GM19468 (cell line): ENCODE measurements at regions not wholly inside any gene's neighbourhood (a gene's known extent, or its start where the extent isn't known, plus 50 kb on each side); places are given as distances from the start of the nearest gene placed in this dataset.
"Not testable (repeated sequence)": the region's sequence is repeated elsewhere in the genome, so short reads cannot be mapped to it uniquely, and the experiment has no call there.

ENCODE experiments used
- ATAC-seq: cut with Tn5 transposase; IDR thresholded peaks from one replicate; pipeline ENCODE4 v1.9.1; 2021; ENCODE audit warnings: mild to moderate bottlenecking, moderate library complexity, moderate number of reproducible peaks; ENCODE audit not compliant: unreplicated experiment; ENCODE audit errors: extremely low read depth

DNA sequence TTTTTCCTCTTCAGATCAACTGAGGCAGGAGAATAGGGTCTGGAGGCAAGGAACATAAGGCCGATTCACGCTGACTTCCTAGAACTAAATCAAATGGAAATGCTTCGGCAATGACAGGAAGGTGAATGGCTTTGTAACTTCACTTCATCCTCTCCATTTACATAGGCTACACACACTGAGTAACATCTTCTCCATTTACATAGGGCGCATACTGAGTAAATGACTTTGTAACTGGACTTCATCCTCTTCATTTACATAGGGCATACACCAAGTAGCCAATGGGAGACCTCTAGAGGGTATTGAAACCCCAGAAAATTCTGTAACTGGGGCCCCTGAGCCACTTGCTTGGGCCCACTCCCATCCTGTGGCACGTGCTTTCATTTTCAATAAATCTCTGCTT is 71.0 kb upstream of the CPSF6 start:
- ATAC-seq: no peak

DNA sequence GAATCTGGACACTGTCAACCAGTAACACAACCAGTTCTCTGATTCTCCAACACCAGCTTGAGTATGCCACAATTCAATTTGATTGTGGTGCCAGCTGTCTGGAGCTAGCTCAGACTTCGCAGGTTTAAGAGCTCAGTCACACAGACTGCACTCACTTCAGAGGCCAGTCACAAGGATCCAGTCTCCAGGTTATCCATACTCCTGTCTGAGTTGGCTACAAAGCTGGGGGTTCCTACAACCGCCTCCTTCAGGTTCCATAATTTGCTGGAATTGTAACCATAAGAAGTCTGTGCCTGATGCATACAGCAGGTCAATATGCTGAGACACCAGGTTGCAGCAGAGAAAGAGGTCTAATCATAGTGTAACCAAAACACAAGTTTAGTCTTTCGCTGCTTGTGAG is 70.5 kb upstream of the CPSF6 start:
- ATAC-seq: no peak

- ATAC-seq: no peak
Observed at GRCh38 chr12:69170293-69170692, 69.1 kb upstream of the CPSF6 start.

DNA sequence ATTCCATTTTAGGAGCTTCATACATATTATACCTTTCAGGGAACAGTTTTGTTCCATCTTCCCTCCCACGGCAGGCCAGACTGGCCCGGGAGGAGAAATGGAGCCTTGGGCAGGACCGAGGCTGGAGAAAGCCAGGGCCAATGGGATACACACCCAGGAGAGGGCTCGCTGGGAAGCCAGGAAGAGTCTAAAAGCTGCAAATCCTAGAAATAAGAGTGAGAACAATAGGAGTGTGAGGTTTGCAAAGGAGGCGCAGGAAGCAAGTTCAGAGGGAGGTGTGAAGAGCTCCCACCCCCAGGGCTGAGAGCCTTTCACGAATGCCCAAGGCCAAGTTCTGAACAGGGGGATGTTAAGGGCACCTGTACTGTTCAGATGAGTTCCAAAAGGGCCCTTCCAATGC is 67.5 kb upstream of the CPSF6 start:
- no peak for ATAC-seq

GRCh38 chr12:69172491-69172890 is 66.9 kb upstream of the CPSF6 start:
- no peak for ATAC-seq

GRCh38 chr12:69173368-69173767 is 66.0 kb upstream of the CPSF6 start:
- ATAC-seq: no peak

DNA sequence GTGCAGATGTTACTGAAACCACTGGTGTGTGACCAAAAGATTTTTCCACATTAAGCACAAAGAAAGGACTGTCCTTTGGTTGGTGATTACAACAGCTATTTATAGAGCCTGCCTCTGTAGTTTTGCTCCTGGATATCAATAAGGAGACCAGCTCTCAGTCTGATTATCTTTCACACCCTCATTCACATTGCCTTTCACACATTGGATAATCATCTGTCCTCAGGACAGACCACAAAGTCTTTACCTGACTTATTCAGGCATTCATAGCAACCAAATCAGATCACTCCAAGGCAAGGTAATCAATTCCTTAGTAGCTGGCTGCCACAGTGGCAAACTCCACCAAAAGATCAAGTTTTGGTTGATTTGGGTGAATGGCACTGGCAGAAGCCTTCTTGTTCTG is 59.6 kb upstream of the CPSF6 start:
- ATAC-seq: no peak

DNA sequence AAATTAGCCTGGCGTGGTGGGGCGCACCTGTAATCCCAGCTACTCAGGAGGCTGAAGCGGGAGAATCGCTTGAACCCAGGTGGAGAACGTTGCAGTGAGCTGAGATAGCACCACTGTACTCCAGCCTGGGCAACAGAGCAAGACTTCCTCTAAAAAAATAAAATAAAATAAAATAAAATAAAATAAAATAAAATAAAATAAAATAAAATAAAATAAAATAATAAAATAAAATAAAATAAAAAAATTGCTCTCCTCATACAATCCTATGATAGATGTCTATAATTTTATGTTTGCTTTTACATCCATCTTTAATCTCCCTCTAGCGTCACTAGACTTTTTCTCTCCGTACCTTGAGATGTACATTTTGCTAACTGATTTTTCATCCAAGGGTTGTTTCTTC is 51.8 kb upstream of the CPSF6 start:
- not testable (repeated sequence) for ATAC-seq

- ATAC-seq: no peak
Observed at GRCh38 chr12:69189378-69189978, 49.9 kb upstream of the CPSF6 start.
